RWPE2 (cell line): ENCODE measurements at regions not wholly inside any gene's neighbourhood (a gene's known extent, or its start where the extent isn't known, plus 50 kb on each side); places are given as distances from the start of the nearest gene placed in this dataset.

Experiments used
- ATAC-seq: fragments of 200-7000 bp; cut with Tn5 transposase; 3 replicates; pipeline ENCODE4 v1.9.1; 2021; ENCODE audit warnings: low read depth
- DNase-seq: peaks from one replicate; pipeline ENCODE4 v3.0.0-alpha.2; 2020; ENCODE audit warnings: low spot score
- H3K27ac ChIP-seq: fragments of 450-650 bp; 2 replicates; pipeline ENCODE4 v1.5.1; 2017; ENCODE audit warnings: mild to moderate bottlenecking; ENCODE audit not compliant: poor library complexity, severe bottlenecking
- H3K27me3 ChIP-seq: fragments of 250-450 bp; sonication (Bioruptor Pico); 2 replicates; pipeline ENCODE4 v1.5.1; 2021; ENCODE audit warnings: mild to moderate bottlenecking, moderate library complexity; ENCODE audit not compliant: insufficient read depth, poor library complexity, severe bottlenecking
- H3K36me3 ChIP-seq: fragments of 250-450 bp; sonication (Bioruptor Pico); 2 replicates; pipeline ENCODE4 v1.5.1; 2020; ENCODE audit warnings: low read depth, mild to moderate bottlenecking, moderate library complexity
- H3K4me1 ChIP-seq: fragments of 250-450 bp; sonication (Bioruptor Pico); 2 replicates; pipeline ENCODE4 v1.5.1; 2021; ENCODE audit warnings: mild to moderate bottlenecking, moderate library complexity; ENCODE audit not compliant: insufficient read depth, poor library complexity, severe bottlenecking
- H3K4me3 ChIP-seq: fragments of 250-450 bp; sonication (Bioruptor Pico); 2 replicates; pipeline ENCODE4 v1.5.1; 2021; ENCODE audit warnings: mild to moderate bottlenecking, moderate library complexity; ENCODE audit not compliant: severe bottlenecking
- H3K9me3 ChIP-seq: fragments of 250-450 bp; sonication (Bioruptor Pico); 2 replicates; pipeline ENCODE4 v1.5.1; 2021; ENCODE audit warnings: mild to moderate bottlenecking, moderate library complexity; ENCODE audit not compliant: severe bottlenecking
- TF ChIP-seq, protein P1 (sequence below): fragments of 450-650 bp; IDR thresholded peaks from one replicate; pipeline ENCODE4 v1.5.1; 2017; ENCODE audit warnings: mild to moderate bottlenecking, moderate library complexity; ENCODE audit not compliant: poor library complexity, severe bottlenecking

DNA sequence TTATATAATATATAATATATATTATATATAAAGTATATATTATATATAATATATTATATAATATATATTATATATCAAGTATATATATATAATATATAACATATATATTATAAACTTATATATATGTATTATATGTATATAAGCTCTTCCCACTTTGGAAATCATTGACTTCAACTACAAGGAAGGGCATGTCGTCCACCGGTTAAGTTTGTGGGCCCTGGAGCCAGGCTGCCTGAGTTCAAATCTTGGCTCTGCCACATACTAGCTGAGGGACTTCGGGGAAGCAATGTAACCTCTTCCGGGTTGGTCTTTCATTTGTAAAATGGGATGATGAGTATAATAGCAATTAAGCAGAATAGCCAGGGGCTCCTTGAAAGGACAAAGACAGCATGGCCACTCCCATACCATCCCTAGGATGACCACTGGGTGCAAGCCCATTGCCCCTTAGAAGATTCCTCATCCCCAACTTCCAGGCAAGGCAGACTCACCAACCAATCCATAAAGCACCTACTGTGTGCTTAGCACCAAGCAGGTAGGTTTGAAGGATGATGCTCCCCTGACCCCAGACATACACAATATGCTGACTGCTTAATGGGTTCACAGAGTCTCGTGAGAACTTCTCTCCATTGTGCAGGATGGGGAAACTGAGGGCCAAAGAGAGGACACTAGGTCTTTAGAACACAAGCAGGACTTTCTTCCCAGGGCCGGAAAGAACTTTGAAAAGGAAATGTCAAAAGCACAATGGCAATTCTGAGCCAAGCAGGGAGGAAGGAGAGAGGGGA lies 163.2 kb downstream of the MRPL14 start:
- H3K4me3 ChIP-seq = no peak overlapping the region
- no peaks in the 10 kb centered on the region for H3K36me3 ChIP-seq
- H3K9me3 ChIP-seq = no peaks in the 10 kb centered on the region
- DNase-seq (no peak), ATAC-seq (no peak)
- no peaks in the 10 kb centered on the region for H3K27me3 ChIP-seq
- H3K4me1 ChIP-seq = peaks cover 7% of the 10 kb centered on the region
- no peak overlapping the region for H3K27ac ChIP-seq
- TF ChIP-seq, protein P1, sequence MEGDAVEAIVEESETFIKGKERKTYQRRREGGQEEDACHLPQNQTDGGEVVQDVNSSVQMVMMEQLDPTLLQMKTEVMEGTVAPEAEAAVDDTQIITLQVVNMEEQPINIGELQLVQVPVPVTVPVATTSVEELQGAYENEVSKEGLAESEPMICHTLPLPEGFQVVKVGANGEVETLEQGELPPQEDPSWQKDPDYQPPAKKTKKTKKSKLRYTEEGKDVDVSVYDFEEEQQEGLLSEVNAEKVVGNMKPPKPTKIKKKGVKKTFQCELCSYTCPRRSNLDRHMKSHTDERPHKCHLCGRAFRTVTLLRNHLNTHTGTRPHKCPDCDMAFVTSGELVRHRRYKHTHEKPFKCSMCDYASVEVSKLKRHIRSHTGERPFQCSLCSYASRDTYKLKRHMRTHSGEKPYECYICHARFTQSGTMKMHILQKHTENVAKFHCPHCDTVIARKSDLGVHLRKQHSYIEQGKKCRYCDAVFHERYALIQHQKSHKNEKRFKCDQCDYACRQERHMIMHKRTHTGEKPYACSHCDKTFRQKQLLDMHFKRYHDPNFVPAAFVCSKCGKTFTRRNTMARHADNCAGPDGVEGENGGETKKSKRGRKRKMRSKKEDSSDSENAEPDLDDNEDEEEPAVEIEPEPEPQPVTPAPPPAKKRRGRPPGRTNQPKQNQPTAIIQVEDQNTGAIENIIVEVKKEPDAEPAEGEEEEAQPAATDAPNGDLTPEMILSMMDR = no peak

DNA sequence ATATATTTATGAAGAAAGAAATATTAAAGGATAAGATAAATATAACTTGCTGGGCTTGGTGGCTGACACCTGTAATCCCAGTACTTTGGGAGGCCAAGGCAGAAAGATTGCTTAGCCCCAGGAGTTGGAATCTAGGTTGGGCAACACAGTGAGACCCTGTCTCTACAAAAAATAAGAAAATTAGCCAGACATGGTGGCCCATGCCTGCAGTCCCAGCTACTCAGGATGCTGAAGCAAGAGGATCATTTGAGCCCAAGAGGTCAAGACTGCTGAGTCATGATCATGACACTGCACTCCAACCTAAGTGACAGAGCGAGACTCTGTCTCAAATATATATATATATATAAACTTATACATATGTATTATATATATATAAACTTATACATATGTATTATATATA lies 164.0 kb downstream of the MRPL14 start:
- no peak overlapping the region for H3K27ac ChIP-seq
- no peaks in the 10 kb centered on the region for H3K27me3 ChIP-seq
- ATAC-seq (no peak), DNase-seq (no peak)
- peaks cover 7% of the 10 kb centered on the region for H3K4me1 ChIP-seq
- TF ChIP-seq, protein P1 = no peak
- H3K9me3 ChIP-seq = no peaks in the 10 kb centered on the region
- H3K36me3 ChIP-seq = no peaks in the 10 kb centered on the region
- H3K4me3 ChIP-seq = no peak overlapping the region

DNA sequence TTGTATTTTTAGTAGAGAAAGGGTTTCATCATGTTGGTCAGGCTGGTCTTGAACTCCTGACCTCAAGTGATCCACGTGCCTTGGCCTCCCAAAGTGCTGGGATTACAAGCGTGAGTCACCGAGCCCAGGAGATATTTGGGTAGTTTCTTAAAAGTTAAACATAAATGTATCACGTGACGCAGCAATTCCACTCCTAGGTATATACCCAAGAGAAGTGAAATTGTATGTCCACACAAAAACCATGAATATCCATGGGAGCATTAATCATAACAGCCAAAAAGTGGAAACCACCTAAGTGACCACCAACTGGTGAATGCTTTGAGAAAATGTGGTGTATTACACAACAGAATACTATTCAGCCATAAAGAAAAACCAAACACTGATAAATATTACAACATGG lies 164.8 kb downstream of the MRPL14 start:
- ATAC-seq (no peak), DNase-seq (no peak)
- Histone ChIP-seq H3K4me3 (no peak overlapping the region), H3K27ac (no peak overlapping the region), H3K36me3 (no peaks in the 10 kb centered on the region), H3K4me1 (peaks cover 7% of the 10 kb centered on the region), H3K9me3 (no peaks in the 10 kb centered on the region), H3K27me3 (no peaks in the 10 kb centered on the region)
- TF ChIP-seq, protein P1 = no peak

DNA sequence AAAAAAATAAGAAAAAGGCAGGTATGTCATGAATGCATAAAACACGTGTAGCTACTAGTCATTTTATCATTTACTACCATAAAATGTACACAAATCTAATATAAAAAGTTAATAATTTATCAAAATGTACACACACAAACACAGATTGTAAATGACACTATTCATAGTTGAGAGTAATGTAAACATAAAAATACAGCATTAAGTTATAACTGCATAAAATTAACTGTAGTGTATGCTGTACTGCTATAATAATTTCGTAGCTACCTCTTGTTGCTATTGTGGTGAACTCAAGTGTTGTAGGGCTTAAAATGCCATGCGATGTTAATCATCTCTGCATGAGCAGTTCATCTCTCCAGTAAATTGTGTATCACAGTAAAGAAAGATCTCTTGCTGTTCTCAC lies 170.0 kb downstream of the MRPL14 start:
- no peaks in the 10 kb centered on the region for H3K4me1 ChIP-seq
- H3K4me3 ChIP-seq = no peak overlapping the region
- H3K27ac ChIP-seq = no peak overlapping the region
- no peak for ATAC-seq
- H3K36me3 ChIP-seq = no peaks in the 10 kb centered on the region
- H3K27me3 ChIP-seq = no peaks in the 10 kb centered on the region
- no peak for DNase-seq
- TF ChIP-seq, protein P1 = no peak
- H3K9me3 ChIP-seq = no peaks in the 10 kb centered on the region

DNA sequence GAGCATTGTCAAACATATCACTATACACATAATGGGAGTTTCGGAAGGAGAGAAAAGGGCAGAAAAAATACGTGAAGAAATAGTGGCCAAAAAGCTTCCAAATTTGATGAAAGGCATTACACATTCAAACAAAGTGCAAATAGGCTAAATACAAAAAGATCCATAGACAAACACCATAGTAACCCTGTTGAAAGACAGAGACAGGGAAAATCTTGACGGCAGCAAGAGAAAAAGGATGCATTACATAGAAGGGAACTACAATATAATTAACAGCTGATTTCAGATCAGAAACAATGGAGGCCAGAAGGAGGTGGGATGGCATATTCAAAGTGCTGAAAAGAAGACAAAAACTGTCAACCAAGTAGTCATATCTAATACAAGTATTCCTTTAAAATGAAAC lies 170.8 kb downstream of the MRPL14 start:
- no peak overlapping the region for H3K4me3 ChIP-seq
- no peaks in the 10 kb centered on the region for H3K4me1 ChIP-seq
- H3K27ac ChIP-seq = no peak overlapping the region
- ATAC-seq (no peak), DNase-seq (no peak)
- no peaks in the 10 kb centered on the region for H3K36me3 ChIP-seq
- TF ChIP-seq, protein P1 = no peak
- H3K27me3 ChIP-seq = no peaks in the 10 kb centered on the region
- no peaks in the 10 kb centered on the region for H3K9me3 ChIP-seq
